ENCODE measurements at regions not wholly inside any gene's neighbourhood (a gene's known extent, or its start where the extent isn't known, plus 50 kb on each side); places are given as distances from the start of the nearest gene placed in this dataset.
A peak's percentile ranks its signal among the peaks of the same experiment; 100 is the strongest.
"Not testable (repeated sequence)": the region's sequence is repeated elsewhere in the genome, so short reads cannot be mapped to it uniquely, and the experiment has no call there.

DNA sequence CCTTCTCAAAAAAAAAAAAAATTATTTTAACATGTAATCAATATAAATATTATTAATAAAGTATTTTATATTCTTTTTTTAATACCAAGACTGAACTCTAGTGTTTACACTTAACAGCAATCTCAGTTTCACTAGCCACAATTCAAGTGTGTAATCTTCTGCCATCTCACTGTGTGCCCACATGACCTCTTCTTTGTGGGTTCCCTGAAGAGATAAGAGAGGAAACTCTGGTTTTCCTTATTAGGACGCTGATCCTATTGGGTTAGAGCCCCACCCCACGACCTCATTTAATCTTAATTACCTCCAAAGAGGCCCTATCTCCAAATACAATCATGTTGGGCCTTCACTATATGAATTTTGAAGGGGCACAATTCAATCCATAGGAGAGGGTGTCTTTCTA is 177.6 kb downstream of the STK31 start:
- H3K27ac Mint-ChIP-seq: no peak overlapping the region
- peaks cover 0 to 4% (median 0%) of the 10 kb centered on the region in 3 donors for H3K36me3 Mint-ChIP-seq
- DNase-seq (no peak), ATAC-seq (no peak)
- H3K4me1 Mint-ChIP-seq: peaks cover 0 to under 1% (median 0%) of the 10 kb centered on the region in 4 donors
- POLR2A ChIA-PET: interaction anchor here (0.7 kb wide), 1 partner anchor 110 kb away, joined by 4 read pairs; no protein-coding TSS in a partner anchor
- no peak overlapping the region for H3K4me3 Mint-ChIP-seq
- peaks cover 0 to 9% (median 3%) of the 10 kb centered on the region in 9 donors for H3K9me3 Mint-ChIP-seq
- H3K27me3 Mint-ChIP-seq: peaks cover 0 to 13% (median 4%) of the 10 kb centered on the region in 5 donors

DNA sequence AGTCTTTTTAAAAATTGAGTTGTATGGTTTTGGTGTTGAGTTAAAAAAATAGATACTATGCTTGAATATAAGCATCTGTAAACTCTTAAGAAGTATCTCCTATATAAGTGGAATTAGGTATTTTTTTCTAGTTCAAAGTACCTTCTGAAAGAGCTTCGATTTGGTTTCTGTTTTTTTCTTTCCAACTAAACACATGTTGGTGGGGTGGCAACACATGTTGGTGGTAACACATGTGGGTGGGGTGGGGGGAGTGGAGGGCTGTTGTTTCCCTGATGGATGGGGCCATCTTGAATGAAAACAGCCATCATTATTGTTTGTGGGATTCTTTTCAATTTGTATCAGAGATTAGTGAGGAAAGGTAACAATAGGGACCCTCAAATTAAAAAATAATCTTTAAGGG is 178.9 kb downstream of the STK31 start:
- no peak overlapping the region for H3K27ac Mint-ChIP-seq
- H3K4me3 Mint-ChIP-seq: no peak overlapping the region
- H3K4me1 Mint-ChIP-seq: peaks cover 7 to 14% (median 7%) of the 10 kb centered on the region in 4 donors
- DNase-seq (no peak), ATAC-seq (no peak)
- H3K36me3 Mint-ChIP-seq: peaks cover 0 to 4% (median 0%) of the 10 kb centered on the region in 3 donors
- H3K27me3 Mint-ChIP-seq: peaks cover 2 to 19% (median 6%) of the 10 kb centered on the region in 5 donors
- POLR2A ChIA-PET: no interaction called here
- H3K9me3 Mint-ChIP-seq: peaks cover 0 to 9% (median 3%) of the 10 kb centered on the region in 9 donors

DNA sequence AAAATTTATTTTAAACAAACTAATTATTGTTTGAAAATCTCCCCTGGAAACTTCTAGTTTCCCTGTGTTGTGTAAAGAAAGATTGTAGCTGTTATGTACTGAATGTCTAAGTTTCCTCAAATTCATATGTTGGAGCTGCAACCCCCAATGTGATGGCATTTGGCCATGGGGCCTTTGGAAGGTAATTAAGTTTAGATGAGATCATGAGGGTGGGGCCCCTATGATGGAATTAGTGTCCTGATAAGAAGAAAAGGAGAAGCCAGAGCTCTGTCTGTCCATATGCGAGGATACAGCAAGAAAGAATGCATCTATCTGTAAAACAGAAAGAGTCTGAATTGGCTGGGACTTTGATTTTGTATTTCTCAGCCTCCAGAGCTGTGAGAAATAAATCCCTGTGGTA is 179.5 kb downstream of the STK31 start:
- no peak for DNase-seq
- H3K4me1 Mint-ChIP-seq: peaks cover 9 to 20% (median 14%) of the 10 kb centered on the region in 4 donors
- peaks cover 2 to 20% (median 8%) of the 10 kb centered on the region in 5 donors for H3K27me3 Mint-ChIP-seq
- H3K9me3 Mint-ChIP-seq: peaks cover 0 to 9% (median 3%) of the 10 kb centered on the region in 9 donors
- POLR2A ChIA-PET: no interaction called here
- no peak for ATAC-seq
- H3K4me3 Mint-ChIP-seq: no peak overlapping the region
- H3K27ac Mint-ChIP-seq: no peak overlapping the region
- H3K36me3 Mint-ChIP-seq: peaks cover 0 to 4% (median 0%) of the 10 kb centered on the region in 3 donors

DNA sequence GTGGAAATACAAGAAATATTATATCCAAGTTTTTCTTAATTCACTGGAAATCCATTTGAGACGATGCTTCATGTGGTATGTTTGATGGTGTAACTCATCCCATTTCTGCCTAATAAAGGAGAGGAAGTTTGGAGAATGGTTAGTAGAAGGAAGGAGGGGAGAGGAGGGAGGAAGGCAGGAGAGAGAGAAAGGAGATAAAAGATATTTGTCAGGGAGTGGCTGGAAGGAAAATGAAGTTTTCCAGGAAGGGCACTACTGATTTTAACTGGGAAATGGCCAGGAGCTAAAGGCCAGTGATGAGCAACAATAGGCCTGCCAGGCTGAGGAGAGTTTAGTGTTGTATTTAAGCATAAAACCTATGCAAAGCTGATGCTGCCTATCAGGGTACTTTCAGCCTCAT is 182.0 kb downstream of the STK31 start:
- ATAC-seq (no peak), DNase-seq (no peak)
- Mint-ChIP-seq H3K4me1 (peaks cover 17 to 29% (median 27%) of the 10 kb centered on the region in 4 donors), H3K27me3 (peaks cover 2 to 25% (median 8%) of the 10 kb centered on the region in 5 donors), H3K4me3 (no peak overlapping the region), H3K36me3 (peaks cover 0 to 4% (median 0%) of the 10 kb centered on the region in 3 donors), H3K27ac (no peak overlapping the region), H3K9me3 (peaks cover 0 to 9% (median 3%) of the 10 kb centered on the region in 9 donors)
- POLR2A ChIA-PET: no interaction called here

DNA sequence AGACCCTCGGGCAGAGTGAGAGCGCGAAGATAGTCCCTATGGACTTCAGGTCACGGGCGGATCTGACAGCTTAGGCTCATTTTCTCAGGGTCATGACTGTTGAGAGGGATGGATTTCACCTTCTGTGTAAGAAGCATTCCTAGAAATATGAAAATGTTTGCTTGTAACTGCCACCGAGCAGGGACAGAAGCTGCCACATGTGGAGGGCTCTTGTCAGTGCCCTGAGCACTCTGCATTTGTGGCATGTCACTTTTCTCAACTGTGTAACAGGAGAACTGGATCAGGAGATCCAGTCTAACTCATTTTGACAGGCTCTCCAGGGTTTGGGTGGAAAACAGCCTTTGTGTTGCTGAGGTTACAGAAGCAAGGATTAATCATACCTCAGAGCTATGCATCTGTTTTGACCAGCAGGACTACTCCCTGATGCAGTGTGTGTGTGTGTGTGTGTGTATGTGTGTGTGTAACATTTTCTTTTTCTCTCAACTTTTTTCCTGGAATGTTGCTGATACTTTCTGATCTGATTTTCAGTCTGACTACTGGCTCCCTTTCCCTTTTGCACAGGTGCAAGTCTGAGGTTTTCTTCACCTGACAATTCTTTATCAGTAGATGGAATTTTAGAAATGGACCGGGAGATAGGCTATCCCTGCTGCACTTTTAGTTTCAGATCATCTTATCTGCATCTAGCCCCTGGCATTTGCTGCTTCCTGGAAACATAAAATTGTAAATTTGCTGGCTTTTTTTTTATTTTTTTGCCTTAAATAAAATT is 183.3 kb downstream of the STK31 start:
- ATAC-seq (no peak), DNase-seq (no peak)
- H3K27ac Mint-ChIP-seq: peak overlapping the region in 2 of 10 donors; percentile 5 to 8
- peaks cover 17 to 29% (median 27%) of the 10 kb centered on the region in 4 donors for H3K4me1 Mint-ChIP-seq
- H3K4me3 Mint-ChIP-seq: no peak overlapping the region
- H3K36me3 Mint-ChIP-seq: peaks cover 0 to 4% (median 0%) of the 10 kb centered on the region in 3 donors
- H3K27me3 Mint-ChIP-seq: peaks cover 4 to 26% (median 8%) of the 10 kb centered on the region in 5 donors
- POLR2A ChIA-PET: no interaction called here
- peaks cover 0 to 9% (median 3%) of the 10 kb centered on the region in 9 donors for H3K9me3 Mint-ChIP-seq

DNA sequence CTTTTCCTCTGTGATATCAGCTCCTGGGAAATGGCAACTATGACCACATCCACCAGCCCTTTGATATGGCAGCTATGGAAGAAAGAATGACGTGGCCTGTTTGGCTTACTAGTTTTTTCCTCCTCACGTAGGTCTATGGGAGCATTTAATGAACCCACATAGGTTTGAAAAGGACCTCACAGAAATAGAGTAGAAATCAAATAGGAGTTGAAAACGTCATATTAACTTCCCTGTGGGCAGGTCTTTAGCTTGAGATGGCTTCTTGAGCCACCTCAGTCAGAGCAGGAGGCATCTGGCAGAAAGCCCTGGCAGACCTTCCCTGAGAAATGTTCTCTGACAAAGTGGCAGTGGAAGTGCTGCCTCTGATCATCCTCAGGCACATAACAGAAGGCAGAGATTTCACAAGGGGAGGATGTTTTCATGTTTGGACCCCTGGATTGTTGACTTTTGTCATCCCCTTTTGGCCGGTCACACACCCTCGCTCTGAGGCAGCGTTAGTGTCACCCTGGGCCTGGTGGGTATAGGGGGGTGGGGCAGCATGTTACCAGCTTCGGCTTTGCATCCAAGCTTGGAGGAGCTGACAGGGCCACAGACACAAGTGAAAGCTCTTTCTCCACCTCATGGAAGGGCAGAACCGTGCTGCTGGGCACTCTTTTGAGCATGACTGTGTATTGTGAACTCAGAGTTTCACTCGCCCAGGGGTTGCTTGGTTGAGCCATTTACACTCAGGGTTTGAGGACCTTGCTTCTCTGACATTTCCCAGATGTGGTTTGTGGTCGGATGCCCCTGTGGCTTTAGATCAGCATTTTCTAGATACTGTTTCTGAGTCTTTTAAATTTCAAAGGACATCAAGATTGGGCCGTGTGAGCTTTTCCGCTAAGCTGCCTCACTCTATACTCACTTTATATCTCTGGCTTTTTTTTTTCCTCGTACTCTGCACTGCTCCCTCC is 184.2 kb downstream of the STK31 start:
- peak in 1 of 2 donors; percentile 69 for ATAC-seq
- H3K4me3 Mint-ChIP-seq: peak overlapping the region in 7 of 10 donors; percentile 12 to 71 (median 16)
- peaks cover 4 to 28% (median 8%) of the 10 kb centered on the region in 5 donors for H3K27me3 Mint-ChIP-seq

DNA sequence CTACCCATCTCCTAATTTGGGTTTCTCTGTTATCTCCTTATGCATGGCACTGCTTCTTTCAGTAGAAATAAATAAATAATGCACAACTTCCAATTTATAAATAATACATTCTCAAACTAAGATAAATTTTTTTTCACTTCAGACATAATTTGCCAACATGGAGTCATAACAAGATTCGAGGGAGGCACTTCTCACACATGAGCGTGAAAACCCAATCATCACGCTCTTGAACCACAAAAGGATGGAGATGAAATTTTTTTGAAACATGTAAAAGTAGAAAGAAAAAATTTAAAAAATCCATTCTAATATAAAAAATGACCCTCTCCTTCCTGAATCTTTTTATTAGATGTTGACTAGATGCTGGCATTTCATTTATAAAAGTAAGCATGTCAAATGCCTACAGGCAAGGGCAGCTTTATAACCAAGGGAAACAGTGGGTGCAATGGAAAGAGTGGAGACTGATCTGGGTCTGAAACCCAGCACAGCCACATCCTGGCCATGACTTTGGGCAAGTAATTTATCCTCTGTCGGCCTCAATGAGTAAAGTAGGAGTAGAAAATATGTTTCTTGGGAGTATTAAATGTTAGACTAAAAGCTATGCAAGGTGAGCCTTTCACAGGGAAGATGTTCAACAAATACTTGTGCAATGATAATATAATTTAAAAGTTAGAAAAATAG is 185.0 kb downstream of the STK31 start:
- Mint-ChIP-seq H3K27ac (peak overlapping the region in 1 of 10 donors; percentile 42), H3K9me3 (peaks cover 0 to 5% (median 0%) of the 10 kb centered on the region in 9 donors), H3K4me1 (peaks cover 17 to 29% (median 27%) of the 10 kb centered on the region in 4 donors), H3K27me3 (peaks cover 4 to 24% (median 8%) of the 10 kb centered on the region in 5 donors), H3K4me3 (peak overlapping the region in 5 of 10 donors; percentile 5 to 71 (median 16)), H3K36me3 (no peaks in the 10 kb centered on the region)
- ATAC-seq: no peak
- no peak for DNase-seq
- POLR2A ChIA-PET: no interaction called here

More for the DNA sequence above, 184.2 kb downstream of the STK31 start:
- DNase-seq: peak in 3 of 10 donors; percentile 3 to 20 (median 5)
- POLR2A ChIA-PET: no interaction called here
- Mint-ChIP-seq H3K9me3 (peaks cover 0 to 9% (median 3%) of the 10 kb centered on the region in 9 donors), H3K36me3 (peaks cover 0 to 4% (median 0%) of the 10 kb centered on the region in 3 donors), H3K4me1 (peaks cover 17 to 29% (median 27%) of the 10 kb centered on the region in 4 donors), H3K27ac (peak overlapping the region in 2 of 10 donors; percentile 42 to 60)

DNA sequence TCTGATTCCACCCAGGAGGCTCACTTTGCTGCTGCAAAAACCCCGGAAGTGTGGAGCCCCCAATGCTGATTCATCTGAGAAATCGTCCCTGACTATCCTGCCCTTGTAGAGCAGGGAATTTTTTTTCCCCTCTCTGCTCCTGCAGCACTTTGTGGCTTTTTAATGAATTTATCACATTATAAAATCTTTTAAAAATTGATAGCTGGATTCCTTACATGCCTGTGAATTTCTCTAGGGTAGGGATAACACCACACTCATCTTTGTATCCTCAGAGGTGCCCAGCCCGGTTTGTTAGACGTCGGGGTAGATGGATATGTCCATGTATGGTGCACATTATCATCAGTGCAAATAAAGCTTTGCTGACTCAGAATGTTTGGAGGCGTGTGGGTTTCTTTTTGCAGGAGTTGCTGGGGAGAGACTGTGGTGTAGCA is 185.7 kb downstream of the STK31 start:
- peaks cover 17 to 29% (median 27%) of the 10 kb centered on the region in 4 donors for H3K4me1 Mint-ChIP-seq
- POLR2A ChIA-PET: no interaction called here
- ATAC-seq (no peak), DNase-seq (no peak)
- H3K27me3 Mint-ChIP-seq: peaks cover 4 to 24% (median 8%) of the 10 kb centered on the region in 5 donors
- H3K36me3 Mint-ChIP-seq: no peaks in the 10 kb centered on the region
- peaks cover 0 to 2% (median 0%) of the 10 kb centered on the region in 9 donors for H3K9me3 Mint-ChIP-seq
- H3K4me3 Mint-ChIP-seq: no peak overlapping the region
- no peak overlapping the region for H3K27ac Mint-ChIP-seq

DNA sequence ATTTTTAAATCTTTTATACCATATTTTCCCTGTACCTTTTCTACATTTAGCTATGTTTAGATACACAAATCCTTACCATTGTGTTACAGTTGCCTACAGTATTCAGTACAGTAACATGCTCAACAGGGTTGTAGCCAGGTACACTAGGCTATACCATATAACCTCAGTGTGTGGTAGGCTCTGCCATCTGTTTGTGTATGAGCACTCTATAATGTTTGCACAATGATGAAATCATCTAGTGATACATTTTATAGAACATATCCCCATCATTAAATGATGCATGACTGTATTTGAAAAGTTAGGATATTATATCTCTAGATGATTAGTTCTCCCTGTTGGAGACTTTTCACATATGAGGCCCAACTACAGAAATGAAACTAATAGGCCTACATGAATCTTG is 188.6 kb downstream of the STK31 start:
- Mint-ChIP-seq H3K27ac (no peak overlapping the region), H3K27me3 (peaks cover 12 to 38% (median 24%) of the 10 kb centered on the region in 5 donors), H3K9me3 (no peaks in the 10 kb centered on the region), H3K36me3 (no peaks in the 10 kb centered on the region), H3K4me3 (no peak overlapping the region), H3K4me1 (peaks cover 10 to 23% (median 20%) of the 10 kb centered on the region in 4 donors)
- DNase-seq (no peak), ATAC-seq (no peak)
- POLR2A ChIA-PET: no interaction called here

DNA sequence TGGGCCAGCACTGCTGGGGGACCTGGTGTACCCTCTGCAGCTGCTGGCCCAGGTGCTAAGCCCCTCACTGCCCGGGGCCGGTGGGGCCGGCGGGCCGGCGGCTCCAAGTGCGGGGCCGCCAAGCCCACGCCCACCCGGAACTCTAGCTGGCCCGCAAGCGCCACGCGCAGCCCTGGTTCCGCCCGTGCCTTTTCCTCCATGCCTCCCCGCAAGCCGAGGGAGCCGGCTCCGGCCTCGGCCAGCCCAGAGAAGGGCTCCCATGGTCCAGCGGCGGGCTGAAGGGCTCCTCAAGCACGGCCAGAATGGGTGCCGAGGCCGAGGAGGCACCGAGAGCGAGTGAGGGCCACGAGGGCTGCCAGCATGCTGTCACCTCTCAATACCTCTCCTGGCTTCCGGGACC is 194.9 kb downstream of the STK31 start:
- H3K36me3 Mint-ChIP-seq, DNase-seq, H3K4me1 Mint-ChIP-seq, H3K27ac Mint-ChIP-seq, H3K4me3 Mint-ChIP-seq, POLR2A ChIA-PET, ATAC-seq, H3K9me3 Mint-ChIP-seq: not testable (repeated sequence)
- H3K27me3 Mint-ChIP-seq: peaks cover 7 to 36% (median 23%) of the 10 kb centered on the region in 5 donors

DNA sequence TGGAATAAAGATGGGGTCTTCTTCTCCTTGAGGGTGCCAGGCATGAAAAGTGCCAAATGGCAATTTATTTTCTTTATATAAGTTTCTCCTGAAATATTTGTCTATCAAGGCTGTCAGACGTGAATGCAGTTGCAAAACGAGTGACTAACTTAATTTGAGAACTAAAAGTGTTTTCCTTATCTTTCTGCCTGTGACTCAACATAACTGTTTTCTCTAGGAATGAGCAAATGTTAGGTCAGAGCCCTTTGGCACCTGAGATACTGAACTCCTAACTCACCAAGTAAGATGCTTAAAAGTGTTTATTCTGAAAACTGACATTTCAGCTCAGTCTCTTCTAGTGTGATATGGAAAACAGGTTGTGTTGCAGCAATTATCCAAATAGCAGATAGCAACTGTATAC is 197.0 kb downstream of the STK31 start:
- DNase-seq: no peak
- H3K36me3 Mint-ChIP-seq: no peaks in the 10 kb centered on the region
- H3K9me3 Mint-ChIP-seq: no peaks in the 10 kb centered on the region
- no peak overlapping the region for H3K4me3 Mint-ChIP-seq
- H3K4me1 Mint-ChIP-seq: no peaks in the 10 kb centered on the region
- no peak overlapping the region for H3K27ac Mint-ChIP-seq
- POLR2A ChIA-PET: no interaction called here
- ATAC-seq: no peak
- H3K27me3 Mint-ChIP-seq: peaks cover 3 to 22% (median 13%) of the 10 kb centered on the region in 5 donors

DNA sequence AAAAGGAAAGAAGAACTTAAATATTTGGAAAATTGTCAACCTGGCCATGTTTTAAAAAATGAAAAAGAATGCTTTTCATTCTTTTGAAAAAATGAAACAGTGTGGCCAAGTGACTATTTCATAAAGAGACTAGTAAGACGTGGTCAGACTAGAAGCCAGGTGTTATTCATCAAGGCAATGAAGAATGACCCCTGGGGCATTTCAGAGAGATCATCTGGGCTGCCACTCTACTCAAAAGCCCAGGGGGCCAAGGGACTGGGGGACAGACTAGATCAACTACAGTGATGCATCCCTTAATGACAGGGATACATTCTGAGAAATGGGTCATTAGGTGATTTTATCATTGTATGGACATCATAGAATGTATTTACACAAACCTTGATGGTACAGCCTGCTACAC is 199.4 kb downstream of the STK31 start:
- peaks cover 0 to 5% (median 0%) of the 10 kb centered on the region in 9 donors for H3K9me3 Mint-ChIP-seq
- no peak overlapping the region for H3K27ac Mint-ChIP-seq
- DNase-seq (no peak), ATAC-seq (no peak)
- H3K4me3 Mint-ChIP-seq: no peak overlapping the region
- H3K4me1 Mint-ChIP-seq: no peaks in the 10 kb centered on the region
- POLR2A ChIA-PET: no interaction called here
- H3K27me3 Mint-ChIP-seq: peaks cover 0 to 10% (median 2%) of the 10 kb centered on the region in 5 donors
- H3K36me3 Mint-ChIP-seq: no peaks in the 10 kb centered on the region
